CD8-positive, alpha-beta memory T cell (primary cell): ENCODE measurements at regions not wholly inside any gene's neighbourhood (a gene's known extent, or its start where the extent isn't known, plus 50 kb on each side); places are given as distances from the start of the nearest gene placed in this dataset.

Experiments
- CTCF ChIA-PET: fragments of 350-600 bp; sonication (Branson Sonifier 250); formaldehyde crosslinking; loops from one replicate; lab custom pipeline; 2021; ENCODE audit warnings: antibody characterized with exemption; lab: Charles Lee
- POLR2A ChIA-PET: fragments of 350-600 bp; sonication (Branson Sonifier 250); formaldehyde crosslinking; loops from one replicate; lab custom pipeline; 2021; ENCODE audit warnings: antibody characterized with exemption; lab: Charles Lee
- DNase-seq, 5 donors: peaks; one replicate each; pipeline versions ENCODE4 v3.0.0 to v3.0.0-alpha.2; 2020 to 2022; ENCODE audit warnings: mixed read lengths in 1 of 5
- H3K27ac ChIP-seq: one replicate; pipeline ENCODE4 v1.7.0; 2013; ENCODE audit warnings: low read depth, mild to moderate bottlenecking, low read length, moderate library complexity
- H3K27me3 ChIP-seq: 2 replicates; pipeline ENCODE4 v1.7.0; 2013; ENCODE audit warnings: low read length, mild to moderate bottlenecking; ENCODE audit not compliant: insufficient read depth, poor library complexity, severe bottlenecking
- H3K36me3 ChIP-seq: 2 replicates; pipeline ENCODE4 v1.7.0; 2013; ENCODE audit warnings: mild to moderate bottlenecking, low read length, moderate library complexity; ENCODE audit not compliant: insufficient read depth
- H3K4me1 ChIP-seq: 2 replicates; pipeline ENCODE4 v1.7.0; 2013; ENCODE audit warnings: mild to moderate bottlenecking, low read length, moderate library complexity; ENCODE audit not compliant: insufficient read depth
- H3K4me3 ChIP-seq: 2 replicates; pipeline ENCODE4 v1.7.0; 2013; ENCODE audit warnings: mild to moderate bottlenecking, low read length
- H3K9me3 ChIP-seq: 2 replicates; pipeline ENCODE4 v1.7.0; 2013; ENCODE audit warnings: mild to moderate bottlenecking, low read length
- H3K27ac Mint-ChIP-seq, 8 donors: one replicate each; pipeline ENCODE4 v1.8.0; 2020 to 2021; ENCODE audit warnings: mixed read lengths in 8 of 8, mild to moderate bottlenecking in 6 of 8, inconsistent platforms in 3 of 8, moderate library complexity in 3 of 8
- H3K27me3 Mint-ChIP-seq, 2 donors: one replicate each; pipeline ENCODE4 v1.8.0; 2020 to 2021; ENCODE audit warnings: mixed read lengths in 2 of 2, mild to moderate bottlenecking in 1 of 2, moderate library complexity in 1 of 2
- H3K36me3 Mint-ChIP-seq, 3 donors: one replicate each; pipeline ENCODE4 v1.8.0; 2020 to 2021; ENCODE audit warnings: mixed read lengths in 3 of 3, inconsistent platforms in 1 of 3, mild to moderate bottlenecking in 1 of 3
- H3K4me1 Mint-ChIP-seq, 3 donors: one replicate each; pipeline ENCODE4 v1.8.0; 2020 to 2021; ENCODE audit warnings: mixed read lengths in 3 of 3, inconsistent platforms in 1 of 3, mild to moderate bottlenecking in 1 of 3
- H3K4me3 Mint-ChIP-seq, 7 donors: one replicate each; pipeline ENCODE4 v1.8.0; 2020 to 2021; ENCODE audit warnings: mixed read lengths in 7 of 7, mild to moderate bottlenecking in 6 of 7, moderate library complexity in 4 of 7, inconsistent platforms in 2 of 7
- H3K9me3 Mint-ChIP-seq, 5 donors: one replicate each; pipeline ENCODE4 v1.8.0; 2020 to 2022; ENCODE audit warnings: mixed read lengths in 5 of 5, mild to moderate bottlenecking in 3 of 5, moderate library complexity in 2 of 5, inconsistent platforms in 1 of 5

- no peak for DNase-seq
- no peaks in the 10 kb centered on the region for H3K4me1 ChIP-seq
- Mint-ChIP-seq H3K9me3 (peaks cover 9 to 34% (median 18%) of the 10 kb centered on the region in 5 donors), H3K4me3 (no peak overlapping the region), H3K4me1 (no peaks in the 10 kb centered on the region), H3K36me3 (no peaks in the 10 kb centered on the region), H3K27me3 (no peaks in the 10 kb centered on the region), H3K27ac (no peak overlapping the region)
- ChIA-PET CTCF (no interaction called here), POLR2A (no interaction called here)
- H3K36me3 ChIP-seq = no peaks in the 10 kb centered on the region
- H3K4me3 ChIP-seq = no peak overlapping the region
- H3K27ac ChIP-seq = no peak overlapping the region
- H3K27me3 ChIP-seq = no peaks in the 10 kb centered on the region
- no peaks in the 10 kb centered on the region for H3K9me3 ChIP-seq
Observed at GRCh38 chr4:30454504-30454903, 265.7 kb upstream of the PCDH7 start.

- no peak overlapping the region for H3K4me3 Mint-ChIP-seq
Observed at GRCh38 chr4:30456716-30457115, 263.5 kb upstream of the PCDH7 start.

GRCh38 chr4:30460818-30461217 lies 259.4 kb upstream of the PCDH7 start:
- DNase-seq = no peak
- no peak overlapping the region for H3K27ac Mint-ChIP-seq
- no peak overlapping the region for H3K4me3 Mint-ChIP-seq
- no peaks in the 10 kb centered on the region for H3K4me1 ChIP-seq
- no peak overlapping the region for H3K27ac ChIP-seq
- no peaks in the 10 kb centered on the region for H3K9me3 ChIP-seq
- no peaks in the 10 kb centered on the region for H3K36me3 ChIP-seq
- CTCF ChIA-PET = no interaction called here
- no peaks in the 10 kb centered on the region for H3K36me3 Mint-ChIP-seq
- no peaks in the 10 kb centered on the region for H3K4me1 Mint-ChIP-seq
- peaks cover 7 to 36% (median 14%) of the 10 kb centered on the region in 5 donors for H3K9me3 Mint-ChIP-seq
- no peaks in the 10 kb centered on the region for H3K27me3 ChIP-seq
- POLR2A ChIA-PET = no interaction called here
- no peak overlapping the region for H3K4me3 ChIP-seq
- H3K27me3 Mint-ChIP-seq = no peaks in the 10 kb centered on the region

More at GRCh38 chr4:30456716-30457115, 263.5 kb upstream of the PCDH7 start:
- H3K4me1 ChIP-seq = no peaks in the 10 kb centered on the region
- DNase-seq = no peak
- H3K27ac ChIP-seq = no peak overlapping the region
- H3K36me3 Mint-ChIP-seq = no peaks in the 10 kb centered on the region
- H3K27ac Mint-ChIP-seq = no peak overlapping the region
- H3K27me3 ChIP-seq = no peaks in the 10 kb centered on the region
- no peaks in the 10 kb centered on the region for H3K4me1 Mint-ChIP-seq
- H3K9me3 Mint-ChIP-seq = peaks cover 8 to 37% (median 24%) of the 10 kb centered on the region in 5 donors
- no peaks in the 10 kb centered on the region for H3K36me3 ChIP-seq
- H3K9me3 ChIP-seq = no peaks in the 10 kb centered on the region
- ChIA-PET POLR2A (no interaction called here), CTCF (no interaction called here)
- no peak overlapping the region for H3K4me3 ChIP-seq
- no peaks in the 10 kb centered on the region for H3K27me3 Mint-ChIP-seq

GRCh38 chr4:30461218-30461617 lies 259.0 kb upstream of the PCDH7 start:
- Mint-ChIP-seq H3K27ac (no peak overlapping the region), H3K9me3 (peaks cover 7 to 34% (median 14%) of the 10 kb centered on the region in 5 donors), H3K4me3 (no peak overlapping the region), H3K27me3 (no peaks in the 10 kb centered on the region), H3K4me1 (no peaks in the 10 kb centered on the region), H3K36me3 (no peaks in the 10 kb centered on the region)
- Histone ChIP-seq H3K27me3 (no peaks in the 10 kb centered on the region), H3K27ac (no peak overlapping the region), H3K36me3 (no peaks in the 10 kb centered on the region), H3K4me1 (no peaks in the 10 kb centered on the region), H3K4me3 (no peak overlapping the region), H3K9me3 (no peaks in the 10 kb centered on the region)
- ChIA-PET POLR2A (no interaction called here), CTCF (no interaction called here)
- DNase-seq = no peak

GRCh38 chr4:30462445-30463090 lies 257.6 kb upstream of the PCDH7 start:
- Mint-ChIP-seq H3K27me3 (no peaks in the 10 kb centered on the region), H3K9me3 (peaks cover 3 to 25% (median 10%) of the 10 kb centered on the region in 5 donors), H3K4me3 (no peak overlapping the region), H3K27ac (no peak overlapping the region), H3K4me1 (no peaks in the 10 kb centered on the region), H3K36me3 (no peaks in the 10 kb centered on the region)
- ChIA-PET POLR2A (no interaction called here), CTCF (no interaction called here)
- no peak for DNase-seq
- Histone ChIP-seq H3K27me3 (no peaks in the 10 kb centered on the region), H3K9me3 (no peaks in the 10 kb centered on the region), H3K4me3 (no peak overlapping the region), H3K4me1 (no peaks in the 10 kb centered on the region), H3K27ac (no peak overlapping the region), H3K36me3 (no peaks in the 10 kb centered on the region)

GRCh38 chr4:30471861-30472260 lies 248.3 kb upstream of the PCDH7 start:
- no peaks in the 10 kb centered on the region for H3K27me3 ChIP-seq
- no peaks in the 10 kb centered on the region for H3K4me1 ChIP-seq
- H3K27ac Mint-ChIP-seq = no peak overlapping the region
- CTCF ChIA-PET = no interaction called here
- peaks cover 0 to 26% (median 2%) of the 10 kb centered on the region in 5 donors for H3K9me3 Mint-ChIP-seq
- no peaks in the 10 kb centered on the region for H3K36me3 Mint-ChIP-seq
- no peaks in the 10 kb centered on the region for H3K4me1 Mint-ChIP-seq
- H3K4me3 Mint-ChIP-seq = no peak overlapping the region
- no peaks in the 10 kb centered on the region for H3K27me3 Mint-ChIP-seq
- H3K27ac ChIP-seq = no peak overlapping the region
- POLR2A ChIA-PET = no interaction called here
- no peak overlapping the region for H3K4me3 ChIP-seq
- H3K36me3 ChIP-seq = no peaks in the 10 kb centered on the region
- no peak for DNase-seq
- no peaks in the 10 kb centered on the region for H3K9me3 ChIP-seq

- Mint-ChIP-seq H3K27me3 (no peaks in the 10 kb centered on the region), H3K9me3 (peaks cover 0 to 16% (median 2%) of the 10 kb centered on the region in 5 donors), H3K4me3 (no peak overlapping the region), H3K27ac (no peak overlapping the region), H3K4me1 (no peaks in the 10 kb centered on the region), H3K36me3 (no peaks in the 10 kb centered on the region)
- Histone ChIP-seq H3K9me3 (no peaks in the 10 kb centered on the region), H3K4me3 (no peak overlapping the region), H3K4me1 (no peaks in the 10 kb centered on the region), H3K27ac (no peak overlapping the region), H3K36me3 (no peaks in the 10 kb centered on the region), H3K27me3 (no peaks in the 10 kb centered on the region)
- ChIA-PET CTCF (no interaction called here), POLR2A (no interaction called here)
- no peak for DNase-seq
Observed at GRCh38 chr4:30473225-30473624, 246.9 kb upstream of the PCDH7 start.

- H3K27ac Mint-ChIP-seq = no peak overlapping the region
- CTCF ChIA-PET = no interaction called here
- no peaks in the 10 kb centered on the region for H3K27me3 Mint-ChIP-seq
- Histone ChIP-seq H3K4me1 (no peaks in the 10 kb centered on the region), H3K27me3 (no peaks in the 10 kb centered on the region), H3K36me3 (no peaks in the 10 kb centered on the region), H3K9me3 (no peaks in the 10 kb centered on the region), H3K27ac (no peak overlapping the region), H3K4me3 (no peak overlapping the region)
- no peak for DNase-seq
- POLR2A ChIA-PET = no interaction called here
- no peaks in the 10 kb centered on the region for H3K4me1 Mint-ChIP-seq
- peaks cover 11 to 23% (median 14%) of the 10 kb centered on the region in 5 donors for H3K9me3 Mint-ChIP-seq
- no peaks in the 10 kb centered on the region for H3K36me3 Mint-ChIP-seq
- H3K4me3 Mint-ChIP-seq = no peak overlapping the region
Observed at GRCh38 chr4:30495251-30495650, 224.9 kb upstream of the PCDH7 start.
